Pancreas (tissue), 10 donors: ENCODE measurements at regions not wholly inside any gene's neighbourhood (a gene's known extent, or its start where the extent isn't known, plus 50 kb on each side); places are given as distances from the start of the nearest gene placed in this dataset.

Experiments used
- ATAC-seq, 4 donors: fragments of 200-7000 bp; cut with Tn5 transposase; one replicate each; pipeline versions ENCODE4 v1.8.0 to v1.9.1; 2020; ENCODE audit warnings: mild to moderate bottlenecking in 4 of 4, moderate library complexity in 4 of 4
- DNase-seq, 6 donors: peaks; one replicate each; pipeline ENCODE4 v3.0.0-alpha.2; 2020
- FAIRE-seq: peaks from 2 replicates; lab custom pipeline; 2012; peaks lifted over from hg19 to GRCh38; lab: Jason Lieb, UNC
- H3K27ac ChIP-seq, 4 donors: fragments of 200-600 bp; sonication (generic); 1 replicate in 3 of 4; 2 replicates in 1 of 4; pipeline versions ENCODE4 v1.5.0 to v1.8.0; 2020
- H3K27me3 ChIP-seq, 4 donors: fragments of 200-600 bp; one replicate each; pipeline ENCODE4 v1.8.0; 2021
- H3K36me3 ChIP-seq, 3 donors: fragments of 200-600 bp; sonication (generic) in 1 of 3; one replicate each; pipeline versions ENCODE4 v1.5.0 to v1.8.0; 2020 to 2021
- H3K4me1 ChIP-seq, 3 donors: fragments of 200-600 bp; one replicate each; pipeline ENCODE4 v1.8.0; 2021
- H3K4me3 ChIP-seq, 4 donors: fragments of 200-600 bp; sonication (generic) in 2 of 4; one replicate each; pipeline versions ENCODE4 v1.5.0 to v1.8.0; 2020 to 2021
- H3K9me3 ChIP-seq, 4 donors: fragments of 200-600 bp; one replicate each; pipeline ENCODE4 v1.8.0; 2021
- CTCF ChIP-seq, 4 donors: fragments of 200-600 bp; sonication (generic) in 3 of 4; IDR thresholded peaks; one replicate each; pipeline versions ENCODE4 v1.5.0 to v1.8.0; 2021; ENCODE audit warnings: antibody characterized with exemption in 4 of 4
- WGBS, 2 donors: extraction: QIAGEN DNeasy Blood & Tissue Kit; methylation state at CpG; one replicate each; pipeline ENCODE4 v1.1.7; 2013; 5-methylcytosine and 5-hydroxymethylcytosine counted together
- intact Hi-C, 3 donors: fragments of 100-400 bp; cut with DNase I; formaldehyde crosslinking; loops; one replicate each; pipeline versions ENCODE4 v1.11.1 to v1.14.2; 2022
- donor health status: healthy with polysubstance abuse.
- donor health status: DM: no; HTN: no; CAD: no; lungs with moderate emphysema.
- donor health status: DM: no; HTN: no; CAD: no.
- donor health status: control.
- donor health status: control.
- donor health status: Bipolar disorder and iron deficiency.
- donor health status: DM: yes; HTN: yes; CAD: no.
- donor health status: DM: no; HTN: no; CAD: no.
- donor health status: DM: no; HTN: no; CAD: no.
- donor health status: DM: yes; HTN: yes; CAD: no.

- no peaks in the 10 kb centered on the region for H3K27me3 ChIP-seq
- intact Hi-C loops = no loop called here
- FAIRE-seq (no peak), DNase-seq (no peak), ATAC-seq (peak in 2 of 4 donors; percentile 56 to 62)
- H3K4me3 ChIP-seq = no peak overlapping the region
- no peaks in the 10 kb centered on the region for H3K4me1 ChIP-seq
- H3K36me3 ChIP-seq = no peaks in the 10 kb centered on the region
- H3K9me3 ChIP-seq = no peaks in the 10 kb centered on the region
- WGBS, 2 donors = 34 to 40% methylated on average over 10 of the region's 10 CpGs
- H3K27ac ChIP-seq = no peak overlapping the region
- no peak for TF ChIP-seq CTCF (IDR thresholded peaks at IDR 0.05)
These were observed 71.1 kb upstream of the BLCAP start for GRCh38 chr20:37598575-37599342.

- DNase-seq (no peak), FAIRE-seq (no peak), ATAC-seq (peak in 1 of 4 donors; percentile 64)
- Histone ChIP-seq H3K4me3 (no peak overlapping the region), H3K36me3 (no peaks in the 10 kb centered on the region), H3K27ac (no peak overlapping the region), H3K27me3 (no peaks in the 10 kb centered on the region), H3K4me1 (no peaks in the 10 kb centered on the region), H3K9me3 (no peaks in the 10 kb centered on the region)
- no peak for TF ChIP-seq CTCF (IDR thresholded peaks at IDR 0.05)
- 2 to 4% methylated on average over 23 to 24 of the region's 24 CpGs for WGBS, 2 donors
- intact Hi-C loops = no loop called here
These were observed 70.4 kb upstream of the BLCAP start for GRCh38 chr20:37598100-37598543.

GRCh38 chr20:37596890-37597536, 69.3 kb upstream of the BLCAP start:
- DNase-seq (no peak), ATAC-seq (no peak), FAIRE-seq (no peak)
- Histone ChIP-seq H3K27ac (no peak overlapping the region), H3K27me3 (no peaks in the 10 kb centered on the region), H3K9me3 (no peaks in the 10 kb centered on the region), H3K4me1 (no peaks in the 10 kb centered on the region), H3K36me3 (no peaks in the 10 kb centered on the region), H3K4me3 (no peak overlapping the region)
- 55 to 63% methylated on average over 9 of the region's 9 CpGs for WGBS, 2 donors
- intact Hi-C loops = no loop called here
- no peak for TF ChIP-seq CTCF (IDR thresholded peaks at IDR 0.05)

- Histone ChIP-seq H3K9me3 (no peaks in the 10 kb centered on the region), H3K4me3 (no peak overlapping the region), H3K4me1 (no peaks in the 10 kb centered on the region), H3K27ac (no peak overlapping the region), H3K36me3 (no peaks in the 10 kb centered on the region), H3K27me3 (no peaks in the 10 kb centered on the region)
- WGBS, 2 donors = 83 to 86% methylated on average over 5 of the region's 5 CpGs
- intact Hi-C loops = no loop called here
- ATAC-seq = no peak
- no peak for TF ChIP-seq CTCF (IDR thresholded peaks at IDR 0.05)
- DNase-seq = no peak
- no peak for FAIRE-seq
These were observed 68.5 kb upstream of the BLCAP start for GRCh38 chr20:37596168-37596567.

- TF ChIP-seq CTCF (IDR thresholded peaks at IDR 0.05) = no peak
- no peak overlapping the region for H3K4me3 ChIP-seq
- no peak for DNase-seq
- no peaks in the 10 kb centered on the region for H3K4me1 ChIP-seq
- FAIRE-seq = no peak
- no peak overlapping the region for H3K27ac ChIP-seq
- no peaks in the 10 kb centered on the region for H3K9me3 ChIP-seq
- no peaks in the 10 kb centered on the region for H3K27me3 ChIP-seq
- intact Hi-C loops = no loop called here
- WGBS, 2 donors = 39 to 45% methylated on average over 4 of the region's 4 CpGs
- ATAC-seq = no peak
- H3K36me3 ChIP-seq = no peaks in the 10 kb centered on the region
These were observed 66.0 kb upstream of the BLCAP start for GRCh38 chr20:37593710-37594109.
